GM23338 (cell line): ENCODE measurements at regions not wholly inside any gene's neighbourhood (a gene's known extent, or its start where the extent isn't known, plus 50 kb on each side); places are given as distances from the start of the nearest gene placed in this dataset.

Experiments used
- ATAC-seq: fragments of 200-7000 bp; cut with Tn5 transposase; 3 replicates; pipeline ENCODE4 v1.9.1; 2020
- DNase-seq: peaks from one replicate; pipeline ENCODE4 v3.0.0-alpha.2; 2015; ENCODE audit warnings: low spot score
- H2AFZ ChIP-seq: fragments of 200-600 bp; sonication (generic); 2 replicates; pipeline ENCODE4 v1.8.0; 2016; ENCODE audit warnings: antibody characterized with exemption, mild to moderate bottlenecking, moderate library complexity
- H3F3A ChIP-seq: fragments of 200-600 bp; sonication (generic); replicated peaks from 2 replicates; pipeline ENCODE4 v1.8.0; 2017; ENCODE audit warnings: antibody characterized with exemption, mixed run types, low read depth
- H3K27ac ChIP-seq: fragments of 200-600 bp; sonication (generic); 2 replicates; pipeline ENCODE4 v1.6.1; 2016; ENCODE audit warnings: low read depth
- H3K27me3 ChIP-seq: fragments of 200-600 bp; sonication (generic); 2 replicates; pipeline ENCODE4 v1.8.0; 2016; ENCODE audit warnings: mild to moderate bottlenecking, mixed run types, moderate library complexity; ENCODE audit not compliant: insufficient read depth
- H3K36me3 ChIP-seq: fragments of 200-600 bp; sonication (generic); 2 replicates; pipeline ENCODE4 v1.8.0; 2016; ENCODE audit warnings: mild to moderate bottlenecking; ENCODE audit not compliant: insufficient read depth
- H3K4me1 ChIP-seq: fragments of 200-600 bp; sonication (generic); 2 replicates; pipeline ENCODE4 v1.8.0; 2016; ENCODE audit warnings: mild to moderate bottlenecking, moderate library complexity; ENCODE audit not compliant: insufficient read depth
- H3K4me2 ChIP-seq: fragments of 200-600 bp; sonication (generic); 2 replicates; pipeline ENCODE4 v1.7.1; 2017; ENCODE audit warnings: mixed run types
- H3K4me3 ChIP-seq: fragments of 200-600 bp; sonication (generic); 2 replicates; pipeline ENCODE4 v1.6.1; 2016; ENCODE audit warnings: mixed run types
- H3K79me2 ChIP-seq: fragments of 200-600 bp; sonication (generic); replicated peaks from 2 replicates; pipeline ENCODE4 v1.8.0; 2017; ENCODE audit warnings: mild to moderate bottlenecking; ENCODE audit not compliant: insufficient read depth
- H3K9me2 ChIP-seq: fragments of 200-600 bp; sonication (generic); 2 replicates; pipeline ENCODE4 v1.8.0; 2017; ENCODE audit not compliant: insufficient read depth
- H4K20me1 ChIP-seq: fragments of 200-600 bp; sonication (generic); replicated peaks from 2 replicates; pipeline ENCODE4 v1.8.0; 2017; ENCODE audit warnings: mild to moderate bottlenecking; ENCODE audit not compliant: insufficient read depth
- H3K27ac Mint-ChIP-seq: 2 replicates; pipeline ENCODE4 v1.8.0; 2020; ENCODE audit warnings: inconsistent platforms, mild to moderate bottlenecking, moderate library complexity, mixed read lengths
- H3K27me3 Mint-ChIP-seq: 3 replicates; pipeline ENCODE4 v1.8.0; 2022; ENCODE audit warnings: low read depth, mild to moderate bottlenecking, moderate library complexity, mixed read lengths, inconsistent platforms; ENCODE audit not compliant: insufficient read depth, poor library complexity
- H3K36me3 Mint-ChIP-seq: 3 replicates; pipeline ENCODE4 v1.8.0; 2021; ENCODE audit warnings: low read depth, mild to moderate bottlenecking, inconsistent platforms, moderate library complexity, mixed read lengths
- H3K4me1 Mint-ChIP-seq: 3 replicates; pipeline ENCODE4 v1.8.0; 2020; ENCODE audit warnings: mild to moderate bottlenecking, inconsistent platforms, mixed read lengths
- H3K4me3 Mint-ChIP-seq: 3 replicates; pipeline ENCODE4 v1.8.0; 2021; ENCODE audit warnings: moderate library complexity, mild to moderate bottlenecking, inconsistent platforms, mixed read lengths
- H3K9me3 Mint-ChIP-seq: 3 replicates; pipeline ENCODE4 v1.8.0; 2020; ENCODE audit warnings: moderate library complexity, mild to moderate bottlenecking, inconsistent platforms, mixed read lengths
- CTCF ChIP-seq, 2 experiments: fragments of 200-600 bp in 1 of 2; sonication (generic) in 1 of 2; conservative IDR thresholded peaks; 2 replicates each; pipeline versions ENCODE4 v1.5.1 to v1.6.1; 2016 to 2017; ENCODE audit warnings: antibody characterized with exemption in 2 of 2, low read depth in 2 of 2, mild to moderate bottlenecking in 2 of 2, moderate library complexity in 1 of 2
- EZH2 ChIP-seq: fragments of 200-600 bp; sonication (generic); IDR thresholded peaks from one replicate; pipeline ENCODE4 v1.8.0; 2017; ENCODE audit warnings: antibody characterized with exemption, mild to moderate bottlenecking, low read depth; ENCODE audit not compliant: unreplicated experiment
- EZH2phosphoT487 ChIP-seq: fragments of 200-600 bp; sonication (generic); IDR thresholded peaks from one replicate; pipeline ENCODE4 v1.8.1; 2018; ENCODE audit warnings: antibody characterized with exemption; ENCODE audit not compliant: unreplicated experiment
- JUNB ChIP-seq: IDR thresholded peaks from one replicate; pipeline ENCODE4 v1.6.1; 2016; ENCODE audit warnings: antibody characterized with exemption; ENCODE audit not compliant: unreplicated experiment
- NANOG ChIP-seq: IDR thresholded peaks from 2 replicates; pipeline ENCODE4 v1.6.1; 2016; ENCODE audit warnings: antibody characterized with exemption, borderline replicate concordance
- POLR2AphosphoS5 ChIP-seq: IDR thresholded peaks from 2 replicates; pipeline ENCODE4 v1.6.1; 2016; ENCODE audit warnings: antibody characterized with exemption, low read depth
- REST ChIP-seq: IDR thresholded peaks from one replicate; pipeline ENCODE4 v1.6.1; 2018; ENCODE audit warnings: antibody characterized with exemption; ENCODE audit not compliant: unreplicated experiment
- STAT1 ChIP-seq: IDR thresholded peaks from one replicate; pipeline ENCODE4 v1.6.1; 2016; ENCODE audit warnings: antibody characterized with exemption; ENCODE audit not compliant: unreplicated experiment
- ZNF114 ChIP-seq: fragments of 250-450 bp; sonication (Bioruptor Pico); IDR thresholded peaks from 2 replicates; pipeline ENCODE4 v1.5.0; 2020; ENCODE audit warnings: mild to moderate bottlenecking, moderate library complexity
- ZNF331 ChIP-seq: fragments of 250-450 bp; sonication (Bioruptor Pico); IDR thresholded peaks from 2 replicates; pipeline ENCODE4 v1.5.0; 2020; ENCODE audit warnings: low read depth, mild to moderate bottlenecking, moderate library complexity
- ZNF462 ChIP-seq: fragments of 250-450 bp; sonication (Bioruptor Pico); IDR thresholded peaks from 2 replicates; pipeline ENCODE4 v1.5.0; 2020; ENCODE audit warnings: mild to moderate bottlenecking, moderate library complexity

- H3K36me3 ChIP-seq: no peaks in the 10 kb centered on the region
- no peaks in the 10 kb centered on the region; the same call in 2 of the 3 replicates for H3K9me3 Mint-ChIP-seq
- H3K27ac ChIP-seq: no peak overlapping the region
- H3K9me2 ChIP-seq: peaks cover 10% of the 10 kb centered on the region; the same call in 1 of the 2 replicates
- H3K4me1 Mint-ChIP-seq: peaks cover 8% of the 10 kb centered on the region; the same call in 2 of the 3 replicates
- no peak overlapping the region for H3K4me3 ChIP-seq
- H3K27me3 Mint-ChIP-seq: peaks cover 3% of the 10 kb centered on the region
- TF ChIP-seq NANOG (no peak), ZNF114 (CRISPR knock-in tag) (no peak), STAT1 (no peak), ZNF462 (CRISPR knock-in tag) (no peak), EZH2phosphoT487 (no peak), REST (no peak), EZH2 (no peak), CTCF (conservative IDR thresholded peaks at IDR 0.05; ENCODE audit: low read depth in 2 of 2) (no peak), JUNB (no peak), POLR2AphosphoS5 (no peak), ZNF331 (CRISPR knock-in tag) (no peak)
- H3K36me3 Mint-ChIP-seq: no peaks in the 10 kb centered on the region
- no peak overlapping the region for H3K4me2 ChIP-seq
- no peak overlapping the region for H2AFZ ChIP-seq
- H3F3A ChIP-seq: no peaks in the 10 kb centered on the region
- peaks cover 10% of the 10 kb centered on the region; the same call in 1 of the 2 replicates for H3K4me1 ChIP-seq
- H3K27ac Mint-ChIP-seq: no peak overlapping the region
- H3K79me2 ChIP-seq: no peaks in the 10 kb centered on the region
- no peaks in the 10 kb centered on the region for H4K20me1 ChIP-seq
- DNase-seq: no peak
- no peaks in the 10 kb centered on the region for H3K27me3 ChIP-seq
- no peak for ATAC-seq
- H3K4me3 Mint-ChIP-seq: no peak overlapping the region
Measured at GRCh38 chr4:23122666-23123400, 430.1 kb downstream of the GBA3 start.
